GM18861 (cell line): ENCODE measurements at regions not wholly inside any gene's neighbourhood (a gene's known extent, or its start where the extent isn't known, plus 50 kb on each side); places are given as distances from the start of the nearest gene placed in this dataset.
A peak's percentile ranks its signal among the peaks of the same experiment; 100 is the strongest.
"Not testable (repeated sequence)": the region's sequence is repeated elsewhere in the genome, so short reads cannot be mapped to it uniquely, and the experiment has no call there.

Source experiments
- ATAC-seq: cut with Tn5 transposase; IDR thresholded peaks from one replicate; pipeline ENCODE4 v1.9.1; 2021; ENCODE audit not compliant: unreplicated experiment

- not testable (repeated sequence) for ATAC-seq
These were observed 415.5 kb downstream of the FOXD4L4 start for GRCh38 chr9:66152406-66152805.

- ATAC-seq: peak; percentile 96
These were observed 416.2 kb downstream of the FOXD4L4 start for GRCh38 chr9:66153021-66153725.

GRCh38 chr9:66153971-66154691 is 417.2 kb downstream of the FOXD4L4 start:
- ATAC-seq: not testable (repeated sequence)

GRCh38 chr9:66182316-66182715 is 445.4 kb downstream of the FOXD4L4 start:
- not testable (repeated sequence) for ATAC-seq

- not testable (repeated sequence) for ATAC-seq
These were observed 446.7 kb downstream of the FOXD4L4 start for GRCh38 chr9:66183648-66184047.

GRCh38 chr9:66197199-66197598 is 460.3 kb downstream of the FOXD4L4 start:
- ATAC-seq: not testable (repeated sequence)

GRCh38 chr9:66198421-66198820 is 461.5 kb downstream of the FOXD4L4 start:
- not testable (repeated sequence) for ATAC-seq

GRCh38 chr9:66206617-66207016 is 469.7 kb downstream of the FOXD4L4 start:
- ATAC-seq: not testable (repeated sequence)

- not testable (repeated sequence) for ATAC-seq
These were observed 471.0 kb downstream of the FOXD4L4 start for GRCh38 chr9:66207914-66208313.

GRCh38 chr9:66244763-66245162 is 507.8 kb downstream of the FOXD4L4 start:
- ATAC-seq: not testable (repeated sequence)

GRCh38 chr9:66245481-66245880 is 508.5 kb downstream of the FOXD4L4 start:
- ATAC-seq: not testable (repeated sequence)

- not testable (repeated sequence) for ATAC-seq
These were observed 520.6 kb downstream of the FOXD4L4 start for GRCh38 chr9:66257581-66257980.

GRCh38 chr9:66261576-66261975 is 524.6 kb downstream of the FOXD4L4 start:
- ATAC-seq: not testable (repeated sequence)

- not testable (repeated sequence) for ATAC-seq
These were observed 526.7 kb downstream of the FOXD4L4 start for GRCh38 chr9:66263621-66264020.

GRCh38 chr9:66264786-66265185 is 527.8 kb downstream of the FOXD4L4 start:
- ATAC-seq: not testable (repeated sequence)

- ATAC-seq: not testable (repeated sequence)
These were observed 529.3 kb downstream of the FOXD4L4 start for GRCh38 chr9:66266202-66266601.

GRCh38 chr9:66266856-66267430 is 530.0 kb downstream of the FOXD4L4 start:
- not testable (repeated sequence) for ATAC-seq

GRCh38 chr9:66267684-66268083 is 530.7 kb downstream of the FOXD4L4 start:
- not testable (repeated sequence) for ATAC-seq

- not testable (repeated sequence) for ATAC-seq
These were observed 532.1 kb downstream of the FOXD4L4 start for GRCh38 chr9:66269024-66269423.

GRCh38 chr9:66269783-66270182 is 532.8 kb downstream of the FOXD4L4 start:
- ATAC-seq: not testable (repeated sequence)

- not testable (repeated sequence) for ATAC-seq
These were observed 541.9 kb downstream of the FOXD4L4 start for GRCh38 chr9:66278809-66279208.
